ENCODE measurements at regions not wholly inside any gene's neighbourhood (a gene's known extent, or its start where the extent isn't known, plus 50 kb on each side); places are given as distances from the start of the nearest gene placed in this dataset.
"Not testable (repeated sequence)": the region's sequence is repeated elsewhere in the genome, so short reads cannot be mapped to it uniquely, and the experiment has no call there.

- no peak for TF ChIP-seq FOSL2 (IDR thresholded peaks at IDR 0.05)
- no peak for TF ChIP-seq FOSL2 (CRISPR knock-in tag; IDR thresholded peaks at IDR 0.05)
- TF ChIP-seq TFCP2L1 (CRISPR knock-in tag; IDR thresholded peaks at IDR 0.05), result no peak
These were observed 237.6 kb upstream of the PTER start (continued) for GRCh38 chr10:16199216-16199615.

DNA sequence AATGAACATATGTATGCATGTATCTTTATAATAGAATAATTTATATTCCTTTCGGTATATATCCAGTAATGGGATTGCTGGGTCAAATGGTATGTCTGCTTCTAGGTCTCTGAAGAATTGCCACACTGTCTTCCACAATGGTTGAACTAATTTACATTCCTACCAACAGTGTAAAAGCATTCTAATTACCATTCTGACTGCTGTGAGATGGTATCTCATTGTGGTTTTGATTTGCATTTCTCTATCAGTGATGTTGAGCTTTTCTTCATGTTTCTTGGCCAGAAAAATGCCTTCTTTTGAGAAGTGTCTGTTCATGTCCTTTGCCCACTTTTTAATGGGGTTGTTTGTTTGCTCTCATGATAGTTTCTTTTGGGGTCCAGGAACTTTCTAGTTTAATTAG is 213.2 kb upstream of the PTER start:
- FAIRE-seq, result not testable (repeated sequence)

GRCh38 chr10:16227674-16228073 is 209.1 kb upstream of the PTER start:
- ATAC-seq, result no peak
- Histone ChIP-seq H3K4me1 (no peaks in the 10 kb centered on the region), H3K9me3 (no peaks in the 10 kb centered on the region), H3K4me2 (no peak overlapping the region), H3K4me3 (no peak overlapping the region), H3K27ac (no peak overlapping the region)
- no peak for TF ChIP-seq HOXB5 (CRISPR knock-in tag; IDR thresholded peaks at IDR 0.05)
- TF ChIP-seq E2F6 (IDR thresholded peaks at IDR 0.05; ENCODE audit: borderline replicate concordance, low read depth), result no peak
- TF ChIP-seq CHD2 (IDR thresholded peaks at IDR 0.05; ENCODE audit: low read length, partially characterized antibody), result no peak
- TF ChIP-seq REST (IDR thresholded peaks at IDR 0.05), result no peak
- no peak for TF ChIP-seq SREBF2 (IDR thresholded peaks at IDR 0.05)
- no peak for TF ChIP-seq NR3C1 (IDR thresholded peaks at IDR 0.05)
- TF ChIP-seq, protein P1, sequence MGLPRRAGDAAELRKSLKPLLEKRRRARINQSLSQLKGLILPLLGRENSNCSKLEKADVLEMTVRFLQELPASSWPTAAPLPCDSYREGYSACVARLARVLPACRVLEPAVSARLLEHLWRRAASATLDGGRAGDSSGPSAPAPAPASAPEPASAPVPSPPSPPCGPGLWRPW (IDR thresholded peaks at IDR 0.05), result no peak
- no peak for TF ChIP-seq CEBPB (IDR thresholded peaks at IDR 0.05)
- no peak for TF ChIP-seq KDM5A (IDR thresholded peaks at IDR 0.05)
- no peak for TF ChIP-seq BHLHE40 (IDR thresholded peaks at IDR 0.05; ENCODE audit: low read depth, low read length)
- TF ChIP-seq EP300 (IDR thresholded peaks at IDR 0.05), result no peak
- TF ChIP-seq, protein P2, sequence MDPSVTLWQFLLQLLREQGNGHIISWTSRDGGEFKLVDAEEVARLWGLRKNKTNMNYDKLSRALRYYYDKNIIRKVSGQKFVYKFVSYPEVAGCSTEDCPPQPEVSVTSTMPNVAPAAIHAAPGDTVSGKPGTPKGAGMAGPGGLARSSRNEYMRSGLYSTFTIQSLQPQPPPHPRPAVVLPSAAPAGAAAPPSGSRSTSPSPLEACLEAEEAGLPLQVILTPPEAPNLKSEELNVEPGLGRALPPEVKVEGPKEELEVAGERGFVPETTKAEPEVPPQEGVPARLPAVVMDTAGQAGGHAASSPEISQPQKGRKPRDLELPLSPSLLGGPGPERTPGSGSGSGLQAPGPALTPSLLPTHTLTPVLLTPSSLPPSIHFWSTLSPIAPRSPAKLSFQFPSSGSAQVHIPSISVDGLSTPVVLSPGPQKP (IDR thresholded peaks at IDR 0.05; ENCODE audit: low read depth, low read length), result no peak
- FAIRE-seq, result no peak
- ChIA-PET POLR2A (no interaction called here), CTCF (no interaction called here)
- 10% methylated on average over 3 of the region's 3 CpGs for WGBS (ENCODE audit: missing lambda C conversion rate)
- DNase-seq (ENCODE audit: low read depth in 1 of 2, low spot score in 1 of 2), result no peak

More for the DNA sequence above, 213.2 kb upstream of the PTER start:
- H3K9me3 ChIP-seq; CTCF ChIA-PET; POLR2A ChIA-PET; H3K4me1 ChIP-seq; H3K4me3 ChIP-seq; DNase-seq (ENCODE audit: low read depth in 1 of 2, low spot score in 1 of 2); H3K27ac ChIP-seq; H3K4me2 ChIP-seq; ATAC-seq: not testable (repeated sequence)
- 32% methylated on average over 1 of the region's 1 CpG for WGBS (ENCODE audit: missing lambda C conversion rate)

DNA sequence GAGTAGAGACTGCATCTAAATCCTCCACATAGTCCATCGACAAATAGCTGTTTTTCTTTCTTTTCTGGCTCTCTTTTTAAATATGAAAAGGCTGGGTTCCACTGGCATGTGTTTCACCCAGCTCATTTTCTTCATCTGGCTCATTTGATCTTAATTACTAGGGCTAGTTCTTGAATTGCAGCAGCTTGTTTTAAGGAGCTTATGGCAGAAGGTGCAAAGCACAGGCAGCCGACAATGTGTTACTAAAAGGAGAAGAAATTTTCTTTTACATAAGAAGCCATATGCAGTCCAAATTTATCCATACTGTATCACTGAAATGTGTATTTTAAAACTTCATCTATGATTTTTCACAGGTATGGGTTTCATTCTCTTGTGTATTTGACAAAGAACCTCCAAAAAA is 205.6 kb upstream of the PTER start:
- 33% methylated on average over 2 of the region's 2 CpGs for WGBS (ENCODE audit: missing lambda C conversion rate)
- no peaks in the 10 kb centered on the region for H3K9me3 ChIP-seq

More for the DNA sequence above, 205.6 kb upstream of the PTER start:
- H3K4me2 ChIP-seq, result no peak overlapping the region
- DNase-seq (ENCODE audit: low read depth in 1 of 2, low spot score in 1 of 2) (no peak), ATAC-seq (no peak), FAIRE-seq (no peak)
- no peaks in the 10 kb centered on the region for H3K4me1 ChIP-seq
- ChIA-PET POLR2A (no interaction called here), CTCF (interaction anchor here (1.1 kb wide), 1 partner anchor 328 kb away, joined by 3 read pairs; no protein-coding TSS in a partner anchor)
- H3K4me3 ChIP-seq, result no peak overlapping the region
- H3K27ac ChIP-seq, result no peak overlapping the region
- TF ChIP-seq HOXA7 (CRISPR knock-in tag; IDR thresholded peaks at IDR 0.05) (no peak), MAFK (IDR thresholded peaks at IDR 0.05; ENCODE audit: partially characterized antibody) (no peak), KDM5A (IDR thresholded peaks at IDR 0.05) (no peak), MAZ (IDR thresholded peaks at IDR 0.05; ENCODE audit: borderline replicate concordance, low read depth, low read length) (no peak), EP300 (IDR thresholded peaks at IDR 0.05) (no peak)
- TF ChIP-seq, protein P1 (IDR thresholded peaks at IDR 0.05), result no peak

All from A549 (cell line).